GM23338 (cell line): ENCODE measurements at regions not wholly inside any gene's neighbourhood (a gene's known extent, or its start where the extent isn't known, plus 50 kb on each side); places are given as distances from the start of the nearest gene placed in this dataset.

Experiments
- ATAC-seq: fragments of 200-7000 bp; cut with Tn5 transposase; 3 replicates; pipeline ENCODE4 v1.9.1; 2020
- DNase-seq: peaks from one replicate; pipeline ENCODE4 v3.0.0-alpha.2; 2015; ENCODE audit warnings: low spot score
- H2AFZ ChIP-seq: fragments of 200-600 bp; sonication (generic); 2 replicates; pipeline ENCODE4 v1.8.0; 2016; ENCODE audit warnings: antibody characterized with exemption, mild to moderate bottlenecking, moderate library complexity
- H3F3A ChIP-seq: fragments of 200-600 bp; sonication (generic); replicated peaks from 2 replicates; pipeline ENCODE4 v1.8.0; 2017; ENCODE audit warnings: antibody characterized with exemption, mixed run types, low read depth
- H3K27ac ChIP-seq: fragments of 200-600 bp; sonication (generic); 2 replicates; pipeline ENCODE4 v1.6.1; 2016; ENCODE audit warnings: low read depth
- H3K27me3 ChIP-seq: fragments of 200-600 bp; sonication (generic); 2 replicates; pipeline ENCODE4 v1.8.0; 2016; ENCODE audit warnings: mild to moderate bottlenecking, mixed run types, moderate library complexity; ENCODE audit not compliant: insufficient read depth
- H3K36me3 ChIP-seq: fragments of 200-600 bp; sonication (generic); 2 replicates; pipeline ENCODE4 v1.8.0; 2016; ENCODE audit warnings: mild to moderate bottlenecking; ENCODE audit not compliant: insufficient read depth
- H3K4me1 ChIP-seq: fragments of 200-600 bp; sonication (generic); 2 replicates; pipeline ENCODE4 v1.8.0; 2016; ENCODE audit warnings: mild to moderate bottlenecking, moderate library complexity; ENCODE audit not compliant: insufficient read depth
- H3K4me2 ChIP-seq: fragments of 200-600 bp; sonication (generic); 2 replicates; pipeline ENCODE4 v1.7.1; 2017; ENCODE audit warnings: mixed run types
- H3K4me3 ChIP-seq: fragments of 200-600 bp; sonication (generic); 2 replicates; pipeline ENCODE4 v1.6.1; 2016; ENCODE audit warnings: mixed run types
- H3K79me2 ChIP-seq: fragments of 200-600 bp; sonication (generic); replicated peaks from 2 replicates; pipeline ENCODE4 v1.8.0; 2017; ENCODE audit warnings: mild to moderate bottlenecking; ENCODE audit not compliant: insufficient read depth
- H3K9me2 ChIP-seq: fragments of 200-600 bp; sonication (generic); 2 replicates; pipeline ENCODE4 v1.8.0; 2017; ENCODE audit not compliant: insufficient read depth
- H4K20me1 ChIP-seq: fragments of 200-600 bp; sonication (generic); replicated peaks from 2 replicates; pipeline ENCODE4 v1.8.0; 2017; ENCODE audit warnings: mild to moderate bottlenecking; ENCODE audit not compliant: insufficient read depth
- H3K27ac Mint-ChIP-seq: 2 replicates; pipeline ENCODE4 v1.8.0; 2020; ENCODE audit warnings: inconsistent platforms, mild to moderate bottlenecking, moderate library complexity, mixed read lengths
- H3K27me3 Mint-ChIP-seq: 3 replicates; pipeline ENCODE4 v1.8.0; 2022; ENCODE audit warnings: low read depth, mild to moderate bottlenecking, moderate library complexity, mixed read lengths, inconsistent platforms; ENCODE audit not compliant: insufficient read depth, poor library complexity
- H3K36me3 Mint-ChIP-seq: 3 replicates; pipeline ENCODE4 v1.8.0; 2021; ENCODE audit warnings: low read depth, mild to moderate bottlenecking, inconsistent platforms, moderate library complexity, mixed read lengths
- H3K4me1 Mint-ChIP-seq: 3 replicates; pipeline ENCODE4 v1.8.0; 2020; ENCODE audit warnings: mild to moderate bottlenecking, inconsistent platforms, mixed read lengths
- H3K4me3 Mint-ChIP-seq: 3 replicates; pipeline ENCODE4 v1.8.0; 2021; ENCODE audit warnings: moderate library complexity, mild to moderate bottlenecking, inconsistent platforms, mixed read lengths
- H3K9me3 Mint-ChIP-seq: 3 replicates; pipeline ENCODE4 v1.8.0; 2020; ENCODE audit warnings: moderate library complexity, mild to moderate bottlenecking, inconsistent platforms, mixed read lengths
- CREB1 ChIP-seq: fragments of 250-450 bp; sonication (Bioruptor Pico); IDR thresholded peaks from 2 replicates; pipeline ENCODE4 v1.5.0; 2020; ENCODE audit warnings: low read depth, mild to moderate bottlenecking, moderate library complexity
- EZH2 ChIP-seq: fragments of 200-600 bp; sonication (generic); IDR thresholded peaks from one replicate; pipeline ENCODE4 v1.8.0; 2017; ENCODE audit warnings: antibody characterized with exemption, mild to moderate bottlenecking, low read depth; ENCODE audit not compliant: unreplicated experiment
- EZH2phosphoT487 ChIP-seq: fragments of 200-600 bp; sonication (generic); IDR thresholded peaks from one replicate; pipeline ENCODE4 v1.8.1; 2018; ENCODE audit warnings: antibody characterized with exemption; ENCODE audit not compliant: unreplicated experiment
- JUNB ChIP-seq: IDR thresholded peaks from one replicate; pipeline ENCODE4 v1.6.1; 2016; ENCODE audit warnings: antibody characterized with exemption; ENCODE audit not compliant: unreplicated experiment
- NANOG ChIP-seq: IDR thresholded peaks from 2 replicates; pipeline ENCODE4 v1.6.1; 2016; ENCODE audit warnings: antibody characterized with exemption, borderline replicate concordance
- POLR2AphosphoS5 ChIP-seq: IDR thresholded peaks from 2 replicates; pipeline ENCODE4 v1.6.1; 2016; ENCODE audit warnings: antibody characterized with exemption, low read depth
- STAT1 ChIP-seq: IDR thresholded peaks from one replicate; pipeline ENCODE4 v1.6.1; 2016; ENCODE audit warnings: antibody characterized with exemption; ENCODE audit not compliant: unreplicated experiment
- ZNF114 ChIP-seq: fragments of 250-450 bp; sonication (Bioruptor Pico); IDR thresholded peaks from 2 replicates; pipeline ENCODE4 v1.5.0; 2020; ENCODE audit warnings: mild to moderate bottlenecking, moderate library complexity
- ZNF331 ChIP-seq: fragments of 250-450 bp; sonication (Bioruptor Pico); IDR thresholded peaks from 2 replicates; pipeline ENCODE4 v1.5.0; 2020; ENCODE audit warnings: low read depth, mild to moderate bottlenecking, moderate library complexity
- TF ChIP-seq, protein P1 (sequence below): fragments of 250-450 bp; sonication (Bioruptor Pico); IDR thresholded peaks from 2 replicates; pipeline ENCODE4 v1.5.0; 2020; ENCODE audit warnings: mild to moderate bottlenecking, moderate library complexity
- TF ChIP-seq, protein P2 (sequence below): IDR thresholded peaks from 2 replicates; pipeline ENCODE4 v1.6.1; 2016; ENCODE audit warnings: antibody characterized with exemption
- TF ChIP-seq, protein P3 (sequence below): IDR thresholded peaks from one replicate; pipeline ENCODE4 v1.6.1; 2018; ENCODE audit warnings: antibody characterized with exemption; ENCODE audit not compliant: unreplicated experiment

DNA sequence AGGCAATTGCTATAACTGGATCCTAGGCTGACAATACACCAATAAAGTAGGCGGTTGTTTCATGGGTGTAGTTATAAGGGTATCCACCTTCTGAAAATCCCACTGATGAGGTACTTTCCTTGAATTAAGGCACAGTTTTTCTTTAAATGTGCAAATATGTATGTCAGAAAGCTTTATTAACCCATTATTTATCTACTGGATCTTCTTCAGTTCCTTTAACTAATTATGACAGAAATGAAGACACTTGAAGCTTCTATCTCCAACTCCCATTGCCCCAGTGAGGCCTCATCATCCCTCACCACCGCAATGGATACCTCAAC, 159.6 kb upstream of the KLF3 start (continued):
- TF ChIP-seq, protein P1, sequence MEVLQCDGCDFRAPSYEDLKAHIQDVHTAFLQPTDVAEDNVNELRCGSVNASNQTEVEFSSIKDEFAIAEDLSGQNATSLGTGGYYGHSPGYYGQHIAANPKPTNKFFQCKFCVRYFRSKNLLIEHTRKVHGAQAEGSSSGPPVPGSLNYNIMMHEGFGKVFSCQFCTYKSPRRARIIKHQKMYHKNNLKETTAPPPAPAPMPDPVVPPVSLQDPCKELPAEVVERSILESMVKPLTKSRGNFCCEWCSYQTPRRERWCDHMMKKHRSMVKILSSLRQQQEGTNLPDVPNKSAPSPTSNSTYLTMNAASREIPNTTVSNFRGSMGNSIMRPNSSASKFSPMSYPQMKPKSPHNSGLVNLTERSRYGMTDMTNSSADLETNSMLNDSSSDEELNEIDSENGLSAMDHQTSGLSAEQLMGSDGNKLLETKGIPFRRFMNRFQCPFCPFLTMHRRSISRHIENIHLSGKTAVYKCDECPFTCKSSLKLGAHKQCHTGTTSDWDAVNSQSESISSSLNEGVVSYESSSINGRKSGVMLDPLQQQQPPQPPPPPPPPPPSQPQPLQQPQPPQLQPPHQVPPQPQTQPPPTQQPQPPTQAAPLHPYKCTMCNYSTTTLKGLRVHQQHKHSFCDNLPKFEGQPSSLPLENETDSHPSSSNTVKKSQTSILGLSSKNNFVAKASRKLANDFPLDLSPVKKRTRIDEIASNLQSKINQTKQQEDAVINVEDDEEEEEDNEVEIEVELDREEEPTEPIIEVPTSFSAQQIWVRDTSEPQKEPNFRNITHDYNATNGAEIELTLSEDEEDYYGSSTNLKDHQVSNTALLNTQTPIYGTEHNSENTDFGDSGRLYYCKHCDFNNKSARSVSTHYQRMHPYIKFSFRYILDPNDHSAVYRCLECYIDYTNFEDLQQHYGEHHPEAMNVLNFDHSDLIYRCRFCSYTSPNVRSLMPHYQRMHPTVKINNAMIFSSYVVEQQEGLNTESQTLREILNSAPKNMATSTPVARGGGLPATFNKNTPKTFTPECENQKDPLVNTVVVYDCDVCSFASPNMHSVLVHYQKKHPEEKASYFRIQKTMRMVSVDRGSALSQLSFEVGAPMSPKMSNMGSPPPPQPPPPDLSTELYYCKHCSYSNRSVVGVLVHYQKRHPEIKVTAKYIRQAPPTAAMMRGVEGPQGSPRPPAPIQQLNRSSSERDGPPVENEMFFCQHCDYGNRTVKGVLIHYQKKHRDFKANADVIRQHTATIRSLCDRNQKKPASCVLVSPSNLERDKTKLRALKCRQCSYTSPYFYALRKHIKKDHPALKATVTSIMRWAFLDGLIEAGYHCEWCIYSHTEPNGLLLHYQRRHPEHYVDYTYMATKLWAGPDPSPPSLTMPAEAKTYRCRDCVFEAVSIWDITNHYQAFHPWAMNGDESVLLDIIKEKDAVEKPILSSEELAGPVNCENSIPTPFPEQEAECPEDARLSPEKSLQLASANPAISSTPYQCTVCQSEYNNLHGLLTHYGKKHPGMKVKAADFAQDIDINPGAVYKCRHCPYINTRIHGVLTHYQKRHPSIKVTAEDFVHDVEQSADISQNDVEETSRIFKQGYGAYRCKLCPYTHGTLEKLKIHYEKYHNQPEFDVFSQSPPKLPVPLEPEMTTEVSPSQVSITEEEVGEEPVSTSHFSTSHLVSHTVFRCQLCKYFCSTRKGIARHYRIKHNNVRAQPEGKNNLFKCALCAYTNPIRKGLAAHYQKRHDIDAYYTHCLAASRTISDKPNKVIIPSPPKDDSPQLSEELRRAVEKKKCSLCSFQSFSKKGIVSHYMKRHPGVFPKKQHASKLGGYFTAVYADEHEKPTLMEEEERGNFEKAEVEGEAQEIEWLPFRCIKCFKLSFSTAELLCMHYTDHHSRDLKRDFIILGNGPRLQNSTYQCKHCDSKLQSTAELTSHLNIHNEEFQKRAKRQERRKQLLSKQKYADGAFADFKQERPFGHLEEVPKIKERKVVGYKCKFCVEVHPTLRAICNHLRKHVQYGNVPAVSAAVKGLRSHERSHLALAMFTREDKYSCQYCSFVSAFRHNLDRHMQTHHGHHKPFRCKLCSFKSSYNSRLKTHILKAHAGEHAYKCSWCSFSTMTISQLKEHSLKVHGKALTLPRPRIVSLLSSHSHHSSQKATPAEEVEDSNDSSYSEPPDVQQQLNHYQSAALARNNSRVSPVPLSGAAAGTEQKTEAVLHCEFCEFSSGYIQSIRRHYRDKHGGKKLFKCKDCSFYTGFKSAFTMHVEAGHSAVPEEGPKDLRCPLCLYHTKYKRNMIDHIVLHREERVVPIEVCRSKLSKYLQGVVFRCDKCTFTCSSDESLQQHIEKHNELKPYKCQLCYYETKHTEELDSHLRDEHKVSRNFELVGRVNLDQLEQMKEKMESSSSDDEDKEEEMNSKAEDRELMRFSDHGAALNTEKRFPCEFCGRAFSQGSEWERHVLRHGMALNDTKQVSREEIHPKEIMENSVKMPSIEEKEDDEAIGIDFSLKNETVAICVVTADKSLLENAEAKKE, result no peak
- no peak for TF ChIP-seq JUNB
- no peak for TF ChIP-seq ZNF331 (CRISPR knock-in tag)
- TF ChIP-seq CREB1 (CRISPR knock-in tag), result no peak
- no peak for TF ChIP-seq POLR2AphosphoS5
- no peak for TF ChIP-seq ZNF114 (CRISPR knock-in tag)
- TF ChIP-seq EZH2, result no peak
- TF ChIP-seq EZH2phosphoT487, result no peak
- TF ChIP-seq, protein P2, sequence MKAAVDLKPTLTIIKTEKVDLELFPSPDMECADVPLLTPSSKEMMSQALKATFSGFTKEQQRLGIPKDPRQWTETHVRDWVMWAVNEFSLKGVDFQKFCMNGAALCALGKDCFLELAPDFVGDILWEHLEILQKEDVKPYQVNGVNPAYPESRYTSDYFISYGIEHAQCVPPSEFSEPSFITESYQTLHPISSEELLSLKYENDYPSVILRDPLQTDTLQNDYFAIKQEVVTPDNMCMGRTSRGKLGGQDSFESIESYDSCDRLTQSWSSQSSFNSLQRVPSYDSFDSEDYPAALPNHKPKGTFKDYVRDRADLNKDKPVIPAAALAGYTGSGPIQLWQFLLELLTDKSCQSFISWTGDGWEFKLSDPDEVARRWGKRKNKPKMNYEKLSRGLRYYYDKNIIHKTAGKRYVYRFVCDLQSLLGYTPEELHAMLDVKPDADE, result no peak
- TF ChIP-seq NANOG, result no peak

DNA sequence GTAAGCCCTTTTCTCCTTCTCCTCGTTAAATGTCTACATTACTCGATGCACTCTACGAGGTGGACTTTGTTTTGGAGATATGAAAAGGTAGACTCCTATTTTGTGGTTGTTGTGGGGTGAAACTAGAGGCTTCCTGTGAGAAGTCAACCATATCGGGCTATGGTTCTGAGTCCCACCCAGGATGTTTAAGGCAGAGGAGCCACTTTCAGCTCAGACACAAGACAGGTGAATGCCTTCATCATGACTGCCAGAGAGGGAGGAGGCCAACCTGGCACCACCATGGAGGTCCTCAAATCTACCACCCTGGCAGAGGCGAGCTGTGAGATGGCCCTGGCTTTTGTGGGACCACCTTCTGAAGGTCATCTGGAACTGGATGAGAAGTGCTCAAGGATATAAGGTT, 154.4 kb upstream of the KLF3 start:
- Mint-ChIP-seq H3K27ac (no peak overlapping the region), H3K4me1 (peaks cover 11% of the 10 kb centered on the region), H3K9me3 (no peaks in the 10 kb centered on the region; the same call in 1 of the 3 replicates), H3K36me3 (0 out of 3 replicates have a peak, but pooled peaks cover 2% of the 10 kb centered on the region), H3K27me3 (peaks cover 6% of the 10 kb centered on the region), H3K4me3 (no peak overlapping the region)
- Histone ChIP-seq H3K4me1 (peaks cover 9% of the 10 kb centered on the region), H3K27ac (no peak overlapping the region), H4K20me1 (no peaks in the 10 kb centered on the region), H3K4me2 (no peak overlapping the region), H3K4me3 (no peak overlapping the region), H3K36me3 (no peaks in the 10 kb centered on the region), H3F3A (no peaks in the 10 kb centered on the region), H3K9me2 (peaks cover 14% of the 10 kb centered on the region; the same call in 1 of the 2 replicates), H3K27me3 (no peaks in the 10 kb centered on the region), H3K79me2 (no peaks in the 10 kb centered on the region), H2AFZ (no peak overlapping the region)
- ATAC-seq, result no peak
- no peak for DNase-seq
- no peak for TF ChIP-seq JUNB
- TF ChIP-seq, protein P3, sequence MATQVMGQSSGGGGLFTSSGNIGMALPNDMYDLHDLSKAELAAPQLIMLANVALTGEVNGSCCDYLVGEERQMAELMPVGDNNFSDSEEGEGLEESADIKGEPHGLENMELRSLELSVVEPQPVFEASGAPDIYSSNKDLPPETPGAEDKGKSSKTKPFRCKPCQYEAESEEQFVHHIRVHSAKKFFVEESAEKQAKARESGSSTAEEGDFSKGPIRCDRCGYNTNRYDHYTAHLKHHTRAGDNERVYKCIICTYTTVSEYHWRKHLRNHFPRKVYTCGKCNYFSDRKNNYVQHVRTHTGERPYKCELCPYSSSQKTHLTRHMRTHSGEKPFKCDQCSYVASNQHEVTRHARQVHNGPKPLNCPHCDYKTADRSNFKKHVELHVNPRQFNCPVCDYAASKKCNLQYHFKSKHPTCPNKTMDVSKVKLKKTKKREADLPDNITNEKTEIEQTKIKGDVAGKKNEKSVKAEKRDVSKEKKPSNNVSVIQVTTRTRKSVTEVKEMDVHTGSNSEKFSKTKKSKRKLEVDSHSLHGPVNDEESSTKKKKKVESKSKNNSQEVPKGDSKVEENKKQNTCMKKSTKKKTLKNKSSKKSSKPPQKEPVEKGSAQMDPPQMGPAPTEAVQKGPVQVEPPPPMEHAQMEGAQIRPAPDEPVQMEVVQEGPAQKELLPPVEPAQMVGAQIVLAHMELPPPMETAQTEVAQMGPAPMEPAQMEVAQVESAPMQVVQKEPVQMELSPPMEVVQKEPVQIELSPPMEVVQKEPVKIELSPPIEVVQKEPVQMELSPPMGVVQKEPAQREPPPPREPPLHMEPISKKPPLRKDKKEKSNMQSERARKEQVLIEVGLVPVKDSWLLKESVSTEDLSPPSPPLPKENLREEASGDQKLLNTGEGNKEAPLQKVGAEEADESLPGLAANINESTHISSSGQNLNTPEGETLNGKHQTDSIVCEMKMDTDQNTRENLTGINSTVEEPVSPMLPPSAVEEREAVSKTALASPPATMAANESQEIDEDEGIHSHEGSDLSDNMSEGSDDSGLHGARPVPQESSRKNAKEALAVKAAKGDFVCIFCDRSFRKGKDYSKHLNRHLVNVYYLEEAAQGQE, result no peak
- TF ChIP-seq NANOG, result no peak
- TF ChIP-seq, protein P2, result no peak
- TF ChIP-seq CREB1 (CRISPR knock-in tag), result no peak
- TF ChIP-seq STAT1, result no peak
- no peak for TF ChIP-seq ZNF331 (CRISPR knock-in tag)
- TF ChIP-seq POLR2AphosphoS5, result no peak
